Glutamatergic neuron (in vitro differentiated cells): ENCODE measurements at regions not wholly inside any gene's neighbourhood (a gene's known extent, or its start where the extent isn't known, plus 50 kb on each side); places are given as distances from the start of the nearest gene placed in this dataset.

Source experiments
- DNase-seq: peaks from one replicate; pipeline ENCODE4 v3.0.0; 2022
- H3K27ac Mint-ChIP-seq: one replicate; pipeline ENCODE4 v1.8.0; 2020; ENCODE audit warnings: mild to moderate bottlenecking, mixed read lengths, inconsistent platforms; ENCODE audit not compliant: unreplicated experiment
- H3K27me3 Mint-ChIP-seq: one replicate; pipeline ENCODE4 v1.8.0; 2020; ENCODE audit warnings: mild to moderate bottlenecking, moderate library complexity, mixed read lengths, inconsistent platforms; ENCODE audit not compliant: unreplicated experiment
- H3K36me3 Mint-ChIP-seq: one replicate; pipeline ENCODE4 v1.8.0; 2020; ENCODE audit warnings: mild to moderate bottlenecking, mixed read lengths, inconsistent platforms; ENCODE audit not compliant: unreplicated experiment
- H3K4me1 Mint-ChIP-seq: one replicate; pipeline ENCODE4 v1.8.0; 2020; ENCODE audit warnings: mild to moderate bottlenecking, low read depth, mixed read lengths, inconsistent platforms; ENCODE audit not compliant: unreplicated experiment
- H3K4me3 Mint-ChIP-seq: one replicate; pipeline ENCODE4 v1.8.0; 2020; ENCODE audit warnings: mild to moderate bottlenecking, mixed read lengths, inconsistent platforms; ENCODE audit not compliant: unreplicated experiment
- H3K9me3 Mint-ChIP-seq: one replicate; pipeline ENCODE4 v1.8.0; 2020; ENCODE audit warnings: mild to moderate bottlenecking, moderate library complexity, mixed read lengths, inconsistent platforms; ENCODE audit not compliant: unreplicated experiment
- CTCF ChIP-seq: fragments of 200-600 bp; sonication (generic); IDR thresholded peaks from one replicate; pipeline ENCODE4 v1.5.0; 2021; ENCODE audit not compliant: partially characterized antibody, unreplicated experiment

- peaks cover 24% of the 10 kb centered on the region for H3K36me3 Mint-ChIP-seq
- no peak for TF ChIP-seq CTCF
- H3K9me3 Mint-ChIP-seq = peaks cover 8% of the 10 kb centered on the region
- peaks cover 4% of the 10 kb centered on the region for H3K27me3 Mint-ChIP-seq
- H3K4me1 Mint-ChIP-seq = no peaks in the 10 kb centered on the region
- H3K4me3 Mint-ChIP-seq = no peak overlapping the region
- no peak overlapping the region for H3K27ac Mint-ChIP-seq
- DNase-seq = no peak
Measured at GRCh38 chr10:123236126-123236525, 81.9 kb downstream of the BUB3 start.

- peaks cover 1% of the 10 kb centered on the region for H3K27me3 Mint-ChIP-seq
- H3K27ac Mint-ChIP-seq = no peak overlapping the region
- peaks cover 9% of the 10 kb centered on the region for H3K36me3 Mint-ChIP-seq
- no peak for TF ChIP-seq CTCF
- no peak for DNase-seq
- no peak overlapping the region for H3K4me3 Mint-ChIP-seq
- H3K4me1 Mint-ChIP-seq = no peaks in the 10 kb centered on the region
- peaks cover 5% of the 10 kb centered on the region for H3K9me3 Mint-ChIP-seq
Measured at GRCh38 chr10:123240250-123240649, 86.0 kb downstream of the BUB3 start.

GRCh38 chr10:123240776-123241175, 86.6 kb downstream of the BUB3 start:
- Mint-ChIP-seq H3K36me3 (peaks cover 6% of the 10 kb centered on the region), H3K27me3 (no peaks in the 10 kb centered on the region), H3K4me1 (no peaks in the 10 kb centered on the region), H3K4me3 (no peak overlapping the region), H3K9me3 (peaks cover 4% of the 10 kb centered on the region), H3K27ac (no peak overlapping the region)
- no peak for DNase-seq
- TF ChIP-seq CTCF = no peak

- peaks cover 4% of the 10 kb centered on the region for H3K9me3 Mint-ChIP-seq
- TF ChIP-seq CTCF = no peak
Measured at GRCh38 chr10:123241391-123242141, 87.4 kb downstream of the BUB3 start.

GRCh38 chr10:123244747-123245146, 90.5 kb downstream of the BUB3 start:
- H3K27ac Mint-ChIP-seq = no peak overlapping the region
- H3K4me3 Mint-ChIP-seq = no peak overlapping the region

More at GRCh38 chr10:123241391-123242141, 87.4 kb downstream of the BUB3 start:
- DNase-seq = no peak
- Mint-ChIP-seq H3K36me3 (peaks cover 6% of the 10 kb centered on the region), H3K27me3 (no peaks in the 10 kb centered on the region), H3K4me3 (no peak overlapping the region), H3K27ac (no peak overlapping the region), H3K4me1 (no peaks in the 10 kb centered on the region)

More at GRCh38 chr10:123244747-123245146, 90.5 kb downstream of the BUB3 start:
- Mint-ChIP-seq H3K27me3 (no peaks in the 10 kb centered on the region), H3K9me3 (no peaks in the 10 kb centered on the region), H3K4me1 (no peaks in the 10 kb centered on the region), H3K36me3 (no peaks in the 10 kb centered on the region)
- DNase-seq = no peak
- no peak for TF ChIP-seq CTCF
